Vagina (tissue), 2 donors: ENCODE measurements at regions not wholly inside any gene's neighbourhood (a gene's known extent, or its start where the extent isn't known, plus 50 kb on each side); places are given as distances from the start of the nearest gene placed in this dataset.

Experiments
- DNase-seq, 2 donors: peaks; one replicate each; pipeline ENCODE4 v3.0.0-alpha.2; 2017; ENCODE audit errors: extremely low spot score in 2 of 2
- H3K27ac ChIP-seq: fragments of 200-600 bp; sonication (generic); one replicate; pipeline ENCODE4 v1.5.1; 2019
- H3K27me3 ChIP-seq: fragments of 200-600 bp; sonication (generic); one replicate; pipeline ENCODE4 v1.5.1; 2019
- H3K36me3 ChIP-seq, 2 donors: fragments of 200-600 bp; sonication (generic); one replicate each; pipeline ENCODE4 v1.5.1; 2017 to 2019
- H3K4me1 ChIP-seq: fragments of 200-600 bp; sonication (generic); one replicate; pipeline ENCODE4 v1.5.1; 2019
- H3K4me3 ChIP-seq, 2 donors: fragments of 200-600 bp; sonication (generic); 1 replicate in 1 of 2; 2 replicates in 1 of 2; pipeline ENCODE4 v1.5.1; 2016 to 2019
- H3K9me3 ChIP-seq: fragments of 200-600 bp; sonication (generic); one replicate; pipeline ENCODE4 v1.5.1; 2019
- CTCF ChIP-seq, 3 experiments: fragments of 450-650 bp in 2 of 3; fragments of 200-600 bp in 1 of 3; sonication (generic) in 1 of 3; IDR thresholded peaks; one replicate each; pipeline ENCODE4 v1.5.1; 2017 to 2019; ENCODE audit warnings: antibody characterized with exemption in 3 of 3, mild to moderate bottlenecking in 2 of 3, moderate library complexity in 2 of 3
- POLR2A ChIP-seq, 2 donors: fragments of 450-650 bp; IDR thresholded peaks; one replicate each; pipeline ENCODE4 v1.6.1; 2017; ENCODE audit warnings: antibody characterized with exemption in 2 of 2, mild to moderate bottlenecking in 2 of 2, moderate library complexity in 2 of 2
- POLR2AphosphoS5 ChIP-seq, 2 donors: sonication (generic); formaldehyde crosslinking; IDR thresholded peaks; one replicate each; pipeline ENCODE4 v1.9.0; 2017; ENCODE audit warnings: antibody characterized with exemption in 2 of 2, mild to moderate bottlenecking in 2 of 2, low read depth in 1 of 2; ENCODE audit not compliant: insufficient read depth in 1 of 2
- intact Hi-C: fragments of 100-400 bp; cut with DNase I; formaldehyde crosslinking; loops from one replicate; pipeline ENCODE4 v1.15.1; 2023

DNA sequence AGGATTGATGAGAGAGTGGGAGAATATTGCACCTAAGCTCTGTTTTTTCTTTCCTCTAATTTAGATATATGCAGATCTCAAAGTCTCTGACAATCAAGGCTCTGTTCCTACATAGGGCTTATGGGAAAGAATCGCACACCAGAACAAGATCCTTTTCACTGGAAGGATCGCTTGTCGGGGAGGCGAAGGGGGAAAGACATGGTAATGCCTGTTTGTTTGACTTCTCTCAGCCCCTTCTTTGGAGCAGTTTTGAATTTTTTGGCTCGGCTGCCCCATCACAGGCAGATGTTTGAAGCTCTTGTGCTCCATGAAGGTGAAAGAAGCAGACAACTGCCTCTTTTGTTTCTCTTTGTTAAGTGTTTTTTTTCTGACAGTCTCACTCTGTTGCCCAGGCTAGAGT lies 599.9 kb upstream of the ZNF608 start:
- intact Hi-C loops, result no loop called here
- DNase-seq, result no peak
- no peaks in the 10 kb centered on the region for H3K27me3 ChIP-seq
- H3K4me1 ChIP-seq, result peaks cover 9% of the 10 kb centered on the region
- no peak overlapping the region for H3K27ac ChIP-seq
- no peak for TF ChIP-seq POLR2AphosphoS5 (IDR thresholded peaks at IDR 0.05; ENCODE audit: insufficient read depth in 1 of 2, low read depth in 1 of 2)
- no peak for TF ChIP-seq POLR2A (IDR thresholded peaks at IDR 0.05)
- no peak for TF ChIP-seq CTCF (IDR thresholded peaks at IDR 0.05)
- H3K9me3 ChIP-seq, result no peaks in the 10 kb centered on the region
- no peak overlapping the region for H3K4me3 ChIP-seq
- H3K36me3 ChIP-seq, result no peaks in the 10 kb centered on the region

DNA sequence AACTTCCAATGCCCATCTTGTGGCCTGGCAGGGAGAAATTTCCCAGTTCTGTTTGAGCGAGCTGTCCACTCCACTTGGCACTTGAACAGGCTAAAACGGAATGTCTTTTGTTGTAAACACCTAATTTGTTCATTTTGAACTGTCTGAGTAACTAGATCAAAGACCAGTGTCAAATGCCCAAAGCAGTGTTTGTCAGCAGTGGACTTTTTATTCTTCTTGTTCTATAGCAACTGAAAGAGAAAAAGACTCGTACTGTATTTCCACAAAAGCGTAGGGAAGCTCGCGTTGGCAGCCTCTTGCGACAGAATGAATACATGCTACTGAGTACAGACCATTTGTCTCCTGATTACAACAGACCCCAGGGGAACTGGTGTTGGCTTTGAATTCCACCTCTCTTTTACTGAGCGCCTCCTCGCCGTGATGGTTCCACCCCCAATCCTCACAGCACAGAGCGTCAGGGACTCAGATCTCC lies 601.8 kb upstream of the ZNF608 start:
- Histone ChIP-seq H3K4me1 (peaks cover 9% of the 10 kb centered on the region), H3K4me3 (no peak overlapping the region), H3K27ac (no peak overlapping the region), H3K36me3 (no peaks in the 10 kb centered on the region), H3K9me3 (no peaks in the 10 kb centered on the region), H3K27me3 (no peaks in the 10 kb centered on the region)
- TF ChIP-seq POLR2AphosphoS5 (IDR thresholded peaks at IDR 0.05; ENCODE audit: insufficient read depth in 1 of 2, low read depth in 1 of 2) (no peak), POLR2A (IDR thresholded peaks at IDR 0.05) (no peak), CTCF (IDR thresholded peaks at IDR 0.05) (no peak)
- intact Hi-C loops, result no loop called here
- DNase-seq, result no peak

DNA sequence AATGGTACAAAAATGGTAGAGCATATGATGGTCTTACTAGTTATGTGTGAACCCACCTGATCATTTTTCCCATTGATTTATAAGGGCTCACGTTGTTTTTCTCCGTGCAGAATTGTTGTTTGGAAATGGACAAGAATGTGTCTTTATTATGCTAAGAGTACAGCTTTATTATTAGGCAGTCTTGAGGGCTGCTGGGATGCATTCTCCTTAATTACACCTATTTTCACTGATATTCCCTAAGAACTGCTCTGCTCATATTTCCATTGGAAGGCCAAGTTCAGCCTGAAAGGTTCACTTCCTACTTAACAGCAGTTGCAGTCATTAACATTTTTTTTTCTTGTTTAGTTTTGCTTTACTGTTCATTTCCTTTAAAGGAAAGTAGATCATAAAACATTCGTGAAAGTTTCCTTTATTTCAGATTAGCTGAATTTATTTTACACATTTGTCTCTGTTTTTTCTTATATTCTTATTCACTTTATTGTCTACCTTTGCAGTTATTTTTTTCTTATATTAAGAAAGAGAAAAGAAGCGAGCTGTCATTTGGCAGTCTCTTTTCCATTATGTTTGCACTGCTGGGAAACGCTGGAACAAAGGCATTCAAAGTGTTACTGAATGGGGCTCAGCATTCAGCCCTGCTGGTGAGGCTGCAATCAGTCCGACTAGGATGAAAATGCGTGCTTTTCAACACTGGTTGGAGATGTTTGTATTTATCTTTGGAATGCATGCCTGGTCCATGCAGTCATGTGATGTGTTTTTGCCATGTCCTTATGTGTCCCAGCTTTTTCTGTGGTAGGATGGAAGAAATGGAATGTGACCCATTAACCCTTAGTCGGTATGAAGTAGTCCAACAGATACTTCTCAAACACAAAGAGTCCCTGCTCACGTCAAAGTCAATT lies 602.7 kb upstream of the ZNF608 start:
- H3K27me3 ChIP-seq, result no peaks in the 10 kb centered on the region
- no peak overlapping the region for H3K27ac ChIP-seq
- no peaks in the 10 kb centered on the region for H3K9me3 ChIP-seq
- no peak for DNase-seq
- no peak overlapping the region for H3K4me3 ChIP-seq
- intact Hi-C loops, result no loop called here
- H3K4me1 ChIP-seq, result peaks cover 9% of the 10 kb centered on the region
- TF ChIP-seq POLR2AphosphoS5 (IDR thresholded peaks at IDR 0.05; ENCODE audit: insufficient read depth in 1 of 2, low read depth in 1 of 2) (no peak), POLR2A (IDR thresholded peaks at IDR 0.05) (no peak)
- no peaks in the 10 kb centered on the region for H3K36me3 ChIP-seq

DNA sequence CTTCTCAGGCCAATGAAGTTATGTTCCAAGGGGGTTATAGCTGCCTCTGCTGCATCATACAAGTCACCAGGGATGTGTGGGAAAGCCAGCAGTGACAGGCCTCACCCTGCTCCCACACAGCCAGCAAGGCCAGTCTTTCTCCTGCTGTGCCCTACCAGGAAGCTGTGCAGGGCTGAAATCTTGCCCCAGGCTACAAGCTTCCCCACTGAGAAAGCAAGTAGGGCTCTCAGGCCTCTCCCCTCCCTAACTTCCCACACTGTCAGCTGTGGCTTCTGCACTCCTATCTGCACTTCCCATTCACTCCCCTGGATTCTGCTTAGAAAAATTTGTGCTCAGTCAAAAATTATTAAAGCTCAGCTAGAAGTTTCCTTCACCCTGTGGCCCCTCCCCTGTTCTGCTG lies 611.2 kb upstream of the ZNF608 start:
- H3K27ac ChIP-seq, result no peak overlapping the region
- no peaks in the 10 kb centered on the region for H3K27me3 ChIP-seq
- no peak overlapping the region for H3K4me3 ChIP-seq
- TF ChIP-seq POLR2A (IDR thresholded peaks at IDR 0.05) (no peak), CTCF (IDR thresholded peaks at IDR 0.05) (no peak), POLR2AphosphoS5 (IDR thresholded peaks at IDR 0.05; ENCODE audit: insufficient read depth in 1 of 2, low read depth in 1 of 2) (no peak)
- intact Hi-C loops, result no loop called here
- no peaks in the 10 kb centered on the region for H3K36me3 ChIP-seq
- no peaks in the 10 kb centered on the region for H3K9me3 ChIP-seq
- DNase-seq, result no peak
- H3K4me1 ChIP-seq, result no peaks in the 10 kb centered on the region

DNA sequence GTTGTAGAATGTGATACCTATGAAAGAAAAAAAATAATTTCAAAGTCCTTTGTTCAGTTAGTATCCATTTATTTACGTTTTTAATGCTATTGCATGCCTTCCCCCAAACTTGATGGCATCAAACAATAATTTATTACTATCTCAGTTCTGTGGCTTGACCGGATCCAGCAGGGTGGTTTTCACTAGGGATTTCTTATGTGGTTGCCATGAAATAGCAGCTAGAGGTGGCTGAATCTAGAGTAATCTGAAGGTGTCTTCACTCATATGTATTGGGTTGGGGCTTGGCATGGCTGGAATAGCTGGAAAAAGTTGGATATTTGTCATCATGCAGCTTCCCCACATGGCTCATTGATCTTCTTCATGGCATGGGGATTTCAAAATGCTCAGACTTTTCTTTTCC lies 619.3 kb upstream of the ZNF608 start:
- H3K4me3 ChIP-seq, result no peak overlapping the region
- no peak for DNase-seq
- TF ChIP-seq POLR2A (IDR thresholded peaks at IDR 0.05) (no peak), CTCF (IDR thresholded peaks at IDR 0.05) (no peak), POLR2AphosphoS5 (IDR thresholded peaks at IDR 0.05; ENCODE audit: insufficient read depth in 1 of 2, low read depth in 1 of 2) (no peak)
- H3K4me1 ChIP-seq, result no peaks in the 10 kb centered on the region
- no peaks in the 10 kb centered on the region for H3K27me3 ChIP-seq
- H3K27ac ChIP-seq, result no peak overlapping the region
- H3K9me3 ChIP-seq, result no peaks in the 10 kb centered on the region
- no peaks in the 10 kb centered on the region for H3K36me3 ChIP-seq
- intact Hi-C loops, result no loop called here
